Right lobe of liver (tissue), 4 donors: ENCODE measurements at regions not wholly inside any gene's neighbourhood (a gene's known extent, or its start where the extent isn't known, plus 50 kb on each side); places are given as distances from the start of the nearest gene placed in this dataset.
"Not testable (repeated sequence)": the region's sequence is repeated elsewhere in the genome, so short reads cannot be mapped to it uniquely, and the experiment has no call there.

Source experiments
- CTCF ChIP-seq, 4 donors: fragments of 200-600 bp in 3 of 4; fragments of 450-650 bp in 1 of 4; IDR thresholded peaks; one replicate each; pipeline versions ENCODE4 v1.5.1 to v1.8.0; 2016 to 2022; ENCODE audit warnings: antibody characterized with exemption in 4 of 4, mild to moderate bottlenecking in 2 of 4
- POLR2A ChIP-seq: fragments of 450-650 bp; IDR thresholded peaks from one replicate; pipeline ENCODE4 v1.6.1; 2017; ENCODE audit warnings: antibody characterized with exemption, mild to moderate bottlenecking
- donor health status: DM: no; HTN: no; CAD: no.
- donor health status: DM: no; HTN: no; CAD: no.
- donor health status: DM: no; HTN: yes; CAD: no.

- TF ChIP-seq CTCF (IDR thresholded peaks at IDR 0.05); POLR2A: not testable (repeated sequence)
These were observed 322.5 kb downstream of the ZNF479 start for GRCh38 chr7:56809734-56810133.
